ENCODE measurements at regions not wholly inside any gene's neighbourhood (a gene's known extent, or its start where the extent isn't known, plus 50 kb on each side); places are given as distances from the start of the nearest gene placed in this dataset.

- TF ChIP-seq ZNF281 (CRISPR knock-in tag; IDR thresholded peaks at IDR 0.05; ENCODE audit: borderline replicate concordance) (no peak), CC2D1A (CRISPR knock-in tag; IDR thresholded peaks at IDR 0.05) (no peak), TEF (CRISPR knock-in tag; IDR thresholded peaks at IDR 0.05) (no peak), ZNF747 (CRISPR knock-in tag; IDR thresholded peaks at IDR 0.05; ENCODE audit: borderline replicate concordance) (no peak), SAP130 (CRISPR knock-in tag; IDR thresholded peaks at IDR 0.05; ENCODE audit: low read depth) (no peak)
These were observed 312.2 kb downstream of the ALG10 start (continued) for GRCh38 chr12:34334538-34334937.

- WGBS (ENCODE audit: low lambda C conversion rate), result 15% methylated on average over 41 of the region's 47 CpGs
- Histone ChIP-seq H3K79me2 (ENCODE audit: insufficient read depth, low read length) (no peaks in the 10 kb centered on the region), H3K36me3 (replicated peaks in 1 of 2; ENCODE audit: control insufficient read depth in 1 of 2, insufficient read depth in 2 of 2, low read length in 2 of 2) (no peaks in the 10 kb centered on the region), H3K9me3 (ENCODE audit: low read length) (no peaks in the 10 kb centered on the region), H3K4me2 (ENCODE audit: low read depth, low read length) (no peak overlapping the region), H2AFZ (ENCODE audit: low read length) (no peak overlapping the region), H3K27me3 (ENCODE audit: control insufficient read depth in 1 of 2, insufficient read depth in 2 of 2, low read length in 2 of 2) (peaks cover 1 to 51% of the 10 kb centered on the region in 2 experiments), H3K4me3 (replicated peaks in 1 of 3; ENCODE audit: insufficient read depth in 1 of 3, low read depth in 2 of 3, low read length in 3 of 3) (no peak overlapping the region), H3K4me1 (ENCODE audit: insufficient read depth, low read length) (no peaks in the 10 kb centered on the region), H3K27ac (ENCODE audit: extremely low read length, insufficient read depth, low read length) (no peak overlapping the region), H3K9ac (ENCODE audit: insufficient read depth, low read depth, low read length) (no peak overlapping the region), H4K20me1 (ENCODE audit: insufficient read depth, low read length) (no peaks in the 10 kb centered on the region)
- ATAC-seq (no peak), FAIRE-seq (no peak), DNase-seq (ENCODE audit: low spot score) (no peak)
- in situ Hi-C loops (cut with HindIII; ENCODE audit: extremely low pct_ligation_motif_present, low pct_unique_long_range_greater_than_20kb) (no loop called here), intact Hi-C loops (cut with micrococcal nuclease; ENCODE audit: unreplicated experiment) (no loop called here)
- POLR2A ChIA-PET, result no interaction called here
- TF ChIP-seq IRF9 (CRISPR knock-in tag; IDR thresholded peaks at IDR 0.05; ENCODE audit: borderline replicate concordance), result no peak
- no peak for TF ChIP-seq ZSCAN29 (CRISPR knock-in tag; conservative IDR thresholded peaks at IDR 0.05)
- no peak for TF ChIP-seq CBX2 (IDR thresholded peaks at IDR 0.05; ENCODE audit: low read depth, low read length)
- TF ChIP-seq CBX2 (CRISPR knock-in tag; IDR thresholded peaks at IDR 0.05; ENCODE audit: low read depth), result no peak
- TF ChIP-seq ZNF883 (CRISPR knock-in tag; IDR thresholded peaks at IDR 0.05; ENCODE audit: not compliant biosample characterization), result no peak
- TF ChIP-seq ZNF10 (CRISPR knock-in tag; IDR thresholded peaks at IDR 0.05; ENCODE audit: borderline replicate concordance, low read depth), result no peak
- TF ChIP-seq ZNF770 (CRISPR knock-in tag; IDR thresholded peaks at IDR 0.05), result no peak
- no peak for TF ChIP-seq ZNF232 (CRISPR knock-in tag; IDR thresholded peaks at IDR 0.05; ENCODE audit: borderline replicate concordance)
- no peak for TF ChIP-seq POLR2AphosphoS2 (IDR thresholded peaks at IDR 0.05; ENCODE audit: low read depth, low read length)
- TF ChIP-seq ZNF282 (IDR thresholded peaks at IDR 0.05; ENCODE audit: partially characterized antibody), result no peak
- TF ChIP-seq HOXA7 (CRISPR knock-in tag; IDR thresholded peaks at IDR 0.05), result no peak
- TF ChIP-seq ZNF709 (CRISPR knock-in tag; IDR thresholded peaks at IDR 0.05), result no peak
- no TSS peak for BruUV-seq (replicated peaks)
- CTCF ChIA-PET (ENCODE audit: low intra/inter-chr PET ratio, low total read pairs), result no interaction called here
These were observed 312.9 kb downstream of the ALG10 start for GRCh38 chr12:34334953-34335743.

Data from HepG2 (cell line).